Hematopoietic multipotent progenitor cell treated with erythropoietin and hydrocortisone succinate and interleukin-3 and kit ligand, for 4 days (in vitro differentiated cells): ENCODE measurements at regions not wholly inside any gene's neighbourhood (a gene's known extent, or its start where the extent isn't known, plus 50 kb on each side); places are given as distances from the start of the nearest gene placed in this dataset.

Experiments used
- DNase-seq: peaks from one replicate; pipeline ENCODE4 v3.0.0-alpha.2; 2015

- no peak for DNase-seq
Observed at GRCh38 chr2:165033402-165033801, 78.1 kb upstream of the SLC38A11 start.

GRCh38 chr2:165032559-165032958 lies 77.2 kb upstream of the SLC38A11 start:
- no peak for DNase-seq

GRCh38 chr2:165024199-165024598 lies 68.9 kb upstream of the SLC38A11 start:
- DNase-seq: no peak

GRCh38 chr2:165022781-165023180 lies 67.5 kb upstream of the SLC38A11 start:
- no peak for DNase-seq

- DNase-seq: no peak
Observed at GRCh38 chr2:165017966-165018596, 62.8 kb upstream of the SLC38A11 start.

- DNase-seq: peak; percentile 82
Observed at GRCh38 chr2:165016772-165017411, 61.6 kb upstream of the SLC38A11 start.

- peak; percentile 85 for DNase-seq
Observed at GRCh38 chr2:165015052-165015642, 59.8 kb upstream of the SLC38A11 start.

GRCh38 chr2:165013944-165014619 lies 58.8 kb upstream of the SLC38A11 start:
- DNase-seq: no peak

- no peak for DNase-seq
Observed at GRCh38 chr2:165011199-165011598, 55.9 kb upstream of the SLC38A11 start.

- no peak for DNase-seq
Observed at GRCh38 chr2:165010556-165010955, 55.2 kb upstream of the SLC38A11 start.

- no peak for DNase-seq
Observed at GRCh38 chr2:165009466-165009865, 54.1 kb upstream of the SLC38A11 start.

GRCh38 chr2:165008730-165009315 lies 53.5 kb upstream of the SLC38A11 start:
- no peak for DNase-seq

GRCh38 chr2:165007161-165007744 lies 51.9 kb upstream of the SLC38A11 start:
- peak; percentile 27 for DNase-seq
